ENCODE measurements at regions not wholly inside any gene's neighbourhood (a gene's known extent, or its start where the extent isn't known, plus 50 kb on each side); places are given as distances from the start of the nearest gene placed in this dataset.
A peak's percentile ranks its signal among the peaks of the same experiment; 100 is the strongest.

GRCh38 chr10:109741712-109742111 is 181.6 kb downstream of the XPNPEP1 start:
- Histone ChIP-seq H4K20me1 (ENCODE audit: control insufficient read depth, insufficient read depth, insufficient read length) (no peaks in the 10 kb centered on the region), H3K18ac (ENCODE audit: insufficient read length, low read depth, low read length) (no peak overlapping the region), H3K27ac (ENCODE audit: insufficient read length, low read depth, low read length) (no peak overlapping the region), H3K79me2 (ENCODE audit: insufficient read depth, low read length) (no peaks in the 10 kb centered on the region), H2AK5ac (ENCODE audit: insufficient read length, low read length) (no peak overlapping the region), H2BK15ac (ENCODE audit: low read depth, low read length) (no peak overlapping the region), H2AFZ (ENCODE audit: low read length) (no peak overlapping the region), H3K4ac (ENCODE audit: low read depth, low read length) (no peak overlapping the region), H4K8ac (replicated peaks; ENCODE audit: insufficient read length, low read depth, low read length) (no peak overlapping the region), H3K9ac (ENCODE audit: extremely low read depth, insufficient read length, low read length) (no peak overlapping the region), H2BK12ac (ENCODE audit: insufficient read length, low read depth, low read length) (no peak overlapping the region), H4K91ac (ENCODE audit: insufficient read length, low read depth, low read length) (no peak overlapping the region), H3K14ac (ENCODE audit: insufficient read depth, low read length) (no peak overlapping the region), H2BK20ac (ENCODE audit: low read depth, low read length, poor library complexity, severe bottlenecking) (no peak overlapping the region), H3K79me1 (ENCODE audit: insufficient read depth, low read depth, low read length, poor library complexity, severe bottlenecking) (no peaks in the 10 kb centered on the region), H4K5ac (ENCODE audit: insufficient read length, low read depth, low read length) (no peak overlapping the region), H3T11ph (ENCODE audit: low read length) (no peak overlapping the region), H3K23me2 (ENCODE audit: insufficient read length, low read depth, low read length, poor library complexity, severe bottlenecking) (no peaks in the 10 kb centered on the region), H2BK5ac (ENCODE audit: insufficient read length, low read length) (no peak overlapping the region), H3K23ac (ENCODE audit: insufficient read length, low read depth, low read length) (no peak overlapping the region), H3K4me1 (ENCODE audit: insufficient read depth, low read length) (no peaks in the 10 kb centered on the region), H3K27me3 (ENCODE audit: insufficient read depth, low read length) (no peaks in the 10 kb centered on the region), H2BK120ac (ENCODE audit: low read depth, low read length, poor library complexity, severe bottlenecking) (no peak overlapping the region), H3K9me3 (ENCODE audit: control insufficient read depth, low read depth, low read length) (no peaks in the 10 kb centered on the region), H3K4me2 (ENCODE audit: insufficient read depth, insufficient read length, low read length) (no peak overlapping the region), H3K56ac (ENCODE audit: insufficient read length, low read depth, low read length) (no peak overlapping the region)
- Mint-ChIP-seq H3K9me3 (no peaks in the 10 kb centered on the region), H3K27ac (no peak overlapping the region), H3K27me3 (ENCODE audit: low read depth) (peaks cover 4% of the 10 kb centered on the region; the same call in 1 of the 2 replicates), H3K4me1 (no peaks in the 10 kb centered on the region), H3K36me3 (ENCODE audit: insufficient read depth in 1 of 3, low read depth in 3 of 3) (no peaks in the 10 kb centered on the region), H3K4me3 (no peak overlapping the region)
- DNase-seq: no peak
- no CpG with 5 or more reads among the region's 2 CpGs for WGBS (ENCODE audit: extremely low coverage, insufficient read length, low lambda C conversion rate)
- TF ChIP-seq, protein P1, sequence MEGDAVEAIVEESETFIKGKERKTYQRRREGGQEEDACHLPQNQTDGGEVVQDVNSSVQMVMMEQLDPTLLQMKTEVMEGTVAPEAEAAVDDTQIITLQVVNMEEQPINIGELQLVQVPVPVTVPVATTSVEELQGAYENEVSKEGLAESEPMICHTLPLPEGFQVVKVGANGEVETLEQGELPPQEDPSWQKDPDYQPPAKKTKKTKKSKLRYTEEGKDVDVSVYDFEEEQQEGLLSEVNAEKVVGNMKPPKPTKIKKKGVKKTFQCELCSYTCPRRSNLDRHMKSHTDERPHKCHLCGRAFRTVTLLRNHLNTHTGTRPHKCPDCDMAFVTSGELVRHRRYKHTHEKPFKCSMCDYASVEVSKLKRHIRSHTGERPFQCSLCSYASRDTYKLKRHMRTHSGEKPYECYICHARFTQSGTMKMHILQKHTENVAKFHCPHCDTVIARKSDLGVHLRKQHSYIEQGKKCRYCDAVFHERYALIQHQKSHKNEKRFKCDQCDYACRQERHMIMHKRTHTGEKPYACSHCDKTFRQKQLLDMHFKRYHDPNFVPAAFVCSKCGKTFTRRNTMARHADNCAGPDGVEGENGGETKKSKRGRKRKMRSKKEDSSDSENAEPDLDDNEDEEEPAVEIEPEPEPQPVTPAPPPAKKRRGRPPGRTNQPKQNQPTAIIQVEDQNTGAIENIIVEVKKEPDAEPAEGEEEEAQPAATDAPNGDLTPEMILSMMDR (conservative IDR thresholded peaks at IDR 0.05): peak; percentile 38; the same call in 2 of the 3 replicates

Data from H9 (cell line).